HFF-Myc (cell line): ENCODE measurements at regions not wholly inside any gene's neighbourhood (a gene's known extent, or its start where the extent isn't known, plus 50 kb on each side); places are given as distances from the start of the nearest gene placed in this dataset.

Experiments
- DNase-seq: peaks from one replicate; pipeline ENCODE4 v3.0.0-alpha.2; 2011; ENCODE audit warnings: low read depth; ENCODE audit errors: extremely low read depth
- H3K4me3 ChIP-seq: replicated peaks from 2 replicates; pipeline ENCODE4 v1.5.1; 2011; ENCODE audit warnings: low read depth, mild to moderate bottlenecking, control low read depth, low read length
- CTCF ChIP-seq: IDR thresholded peaks from 2 replicates; pipeline ENCODE4 v1.5.1; 2012; ENCODE audit warnings: mild to moderate bottlenecking, low read depth, low read length, control low read depth; ENCODE audit errors: missing control alignments

- TF ChIP-seq CTCF = no peak
- DNase-seq = no peak
- H3K4me3 ChIP-seq = no peak overlapping the region
These were observed 72.5 kb upstream of the AGTR1 start for GRCh38 chr3:148625095-148625736.

GRCh38 chr3:148625991-148626390 lies 71.7 kb upstream of the AGTR1 start:
- H3K4me3 ChIP-seq = no peak overlapping the region
- no peak for TF ChIP-seq CTCF
- DNase-seq = no peak

GRCh38 chr3:148629006-148629405 lies 68.7 kb upstream of the AGTR1 start:
- no peak for TF ChIP-seq CTCF
- no peak for DNase-seq
- H3K4me3 ChIP-seq = no peak overlapping the region

DNA sequence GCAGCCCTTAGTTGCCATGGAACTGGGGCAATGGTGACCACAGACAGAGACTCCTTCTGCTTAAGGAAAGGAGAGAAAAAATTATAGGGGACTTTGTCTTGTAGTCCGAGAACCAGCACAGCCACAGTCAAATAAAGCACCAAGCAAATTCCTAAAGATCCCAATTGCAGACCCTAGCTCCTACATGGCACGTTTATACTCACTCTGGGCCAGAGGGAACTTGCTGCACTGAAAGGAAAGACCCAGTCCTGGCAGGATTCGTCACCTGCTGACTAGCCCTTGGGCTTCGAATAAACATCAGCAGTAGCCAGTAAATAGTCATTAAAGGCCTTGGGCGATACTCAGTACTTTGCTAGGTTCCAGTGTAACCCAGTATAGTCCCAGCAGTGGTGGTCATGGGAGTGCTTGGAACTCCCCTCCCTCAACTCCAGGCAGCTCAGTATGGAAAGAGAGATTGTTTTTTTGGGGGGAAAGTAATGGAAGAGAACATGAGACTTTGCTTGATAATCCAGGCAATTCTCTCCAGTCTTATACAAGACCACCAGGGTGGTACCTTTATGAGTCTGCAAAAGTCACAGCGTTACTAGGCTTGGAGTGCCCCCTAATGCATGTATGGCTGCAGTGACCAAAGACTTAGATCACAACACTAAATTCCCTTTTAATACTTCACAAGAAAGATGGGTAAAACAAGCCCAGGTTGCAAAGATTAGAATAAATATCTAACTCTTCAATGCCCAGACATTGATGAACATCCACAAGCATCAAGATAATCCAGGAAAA lies 66.4 kb upstream of the AGTR1 start:
- peak; percentile 20 for TF ChIP-seq CTCF
- DNase-seq = no peak

GRCh38 chr3:148641722-148642121 lies 56.0 kb upstream of the AGTR1 start:
- no peak for TF ChIP-seq CTCF
- DNase-seq = no peak
- no peak overlapping the region for H3K4me3 ChIP-seq

More for the DNA sequence above, 66.4 kb upstream of the AGTR1 start:
- H3K4me3 ChIP-seq = no peak overlapping the region

- no peak overlapping the region for H3K4me3 ChIP-seq
- no peak for TF ChIP-seq CTCF
- no peak for DNase-seq
These were observed 55.5 kb upstream of the AGTR1 start for GRCh38 chr3:148642214-148642613.

- no peak for DNase-seq
- no peak overlapping the region for H3K4me3 ChIP-seq
- no peak for TF ChIP-seq CTCF
These were observed 55.1 kb upstream of the AGTR1 start for GRCh38 chr3:148642616-148643015.
